HL-60 (cell line): ENCODE measurements at regions not wholly inside any gene's neighbourhood (a gene's known extent, or its start where the extent isn't known, plus 50 kb on each side); places are given as distances from the start of the nearest gene placed in this dataset.

Experiments
- POLR2AphosphoS5 ChIP-seq: IDR thresholded peaks from 2 replicates; pipeline ENCODE4 v1.6.1; 2012; ENCODE audit warnings: low read depth
- SPI1 ChIP-seq: IDR thresholded peaks from 2 replicates; pipeline ENCODE4 v1.6.1; 2012; ENCODE audit warnings: low read depth, mild to moderate bottlenecking, borderline replicate concordance
- TF ChIP-seq, protein P1 (sequence below): IDR thresholded peaks from one replicate; pipeline ENCODE4 v1.5.1; 2011; ENCODE audit warnings: low read length, control low read depth, inconsistent platforms; ENCODE audit not compliant: insufficient read depth
- TF ChIP-seq, protein P2 (sequence below): IDR thresholded peaks from 2 replicates; pipeline ENCODE4 v1.6.1; 2012; ENCODE audit warnings: low read depth; ENCODE audit not compliant: insufficient replicate concordance

DNA sequence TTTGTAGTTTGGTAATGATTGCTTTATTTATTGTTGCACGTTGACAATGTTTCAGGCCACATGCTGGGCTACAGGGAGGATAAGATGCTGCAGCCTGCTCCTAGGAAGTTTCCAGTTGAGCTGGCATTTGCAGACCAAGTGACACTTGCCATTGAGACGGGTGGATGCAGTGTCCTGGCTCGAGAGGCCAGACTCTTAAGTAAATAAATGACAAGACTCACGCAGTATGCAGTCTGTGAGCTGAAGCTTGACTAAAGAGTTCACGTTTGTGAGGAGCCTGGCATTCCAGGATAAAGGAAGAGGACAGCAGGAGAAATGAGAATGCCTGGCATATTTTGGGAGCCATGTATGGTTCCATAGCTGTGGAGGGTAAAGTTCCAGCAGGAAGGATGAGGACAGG, 105.8 kb downstream of the BAMBI start:
- TF ChIP-seq, protein P1, sequence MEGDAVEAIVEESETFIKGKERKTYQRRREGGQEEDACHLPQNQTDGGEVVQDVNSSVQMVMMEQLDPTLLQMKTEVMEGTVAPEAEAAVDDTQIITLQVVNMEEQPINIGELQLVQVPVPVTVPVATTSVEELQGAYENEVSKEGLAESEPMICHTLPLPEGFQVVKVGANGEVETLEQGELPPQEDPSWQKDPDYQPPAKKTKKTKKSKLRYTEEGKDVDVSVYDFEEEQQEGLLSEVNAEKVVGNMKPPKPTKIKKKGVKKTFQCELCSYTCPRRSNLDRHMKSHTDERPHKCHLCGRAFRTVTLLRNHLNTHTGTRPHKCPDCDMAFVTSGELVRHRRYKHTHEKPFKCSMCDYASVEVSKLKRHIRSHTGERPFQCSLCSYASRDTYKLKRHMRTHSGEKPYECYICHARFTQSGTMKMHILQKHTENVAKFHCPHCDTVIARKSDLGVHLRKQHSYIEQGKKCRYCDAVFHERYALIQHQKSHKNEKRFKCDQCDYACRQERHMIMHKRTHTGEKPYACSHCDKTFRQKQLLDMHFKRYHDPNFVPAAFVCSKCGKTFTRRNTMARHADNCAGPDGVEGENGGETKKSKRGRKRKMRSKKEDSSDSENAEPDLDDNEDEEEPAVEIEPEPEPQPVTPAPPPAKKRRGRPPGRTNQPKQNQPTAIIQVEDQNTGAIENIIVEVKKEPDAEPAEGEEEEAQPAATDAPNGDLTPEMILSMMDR: no peak
- no peak for TF ChIP-seq POLR2AphosphoS5
- no peak for TF ChIP-seq SPI1
- TF ChIP-seq, protein P2, sequence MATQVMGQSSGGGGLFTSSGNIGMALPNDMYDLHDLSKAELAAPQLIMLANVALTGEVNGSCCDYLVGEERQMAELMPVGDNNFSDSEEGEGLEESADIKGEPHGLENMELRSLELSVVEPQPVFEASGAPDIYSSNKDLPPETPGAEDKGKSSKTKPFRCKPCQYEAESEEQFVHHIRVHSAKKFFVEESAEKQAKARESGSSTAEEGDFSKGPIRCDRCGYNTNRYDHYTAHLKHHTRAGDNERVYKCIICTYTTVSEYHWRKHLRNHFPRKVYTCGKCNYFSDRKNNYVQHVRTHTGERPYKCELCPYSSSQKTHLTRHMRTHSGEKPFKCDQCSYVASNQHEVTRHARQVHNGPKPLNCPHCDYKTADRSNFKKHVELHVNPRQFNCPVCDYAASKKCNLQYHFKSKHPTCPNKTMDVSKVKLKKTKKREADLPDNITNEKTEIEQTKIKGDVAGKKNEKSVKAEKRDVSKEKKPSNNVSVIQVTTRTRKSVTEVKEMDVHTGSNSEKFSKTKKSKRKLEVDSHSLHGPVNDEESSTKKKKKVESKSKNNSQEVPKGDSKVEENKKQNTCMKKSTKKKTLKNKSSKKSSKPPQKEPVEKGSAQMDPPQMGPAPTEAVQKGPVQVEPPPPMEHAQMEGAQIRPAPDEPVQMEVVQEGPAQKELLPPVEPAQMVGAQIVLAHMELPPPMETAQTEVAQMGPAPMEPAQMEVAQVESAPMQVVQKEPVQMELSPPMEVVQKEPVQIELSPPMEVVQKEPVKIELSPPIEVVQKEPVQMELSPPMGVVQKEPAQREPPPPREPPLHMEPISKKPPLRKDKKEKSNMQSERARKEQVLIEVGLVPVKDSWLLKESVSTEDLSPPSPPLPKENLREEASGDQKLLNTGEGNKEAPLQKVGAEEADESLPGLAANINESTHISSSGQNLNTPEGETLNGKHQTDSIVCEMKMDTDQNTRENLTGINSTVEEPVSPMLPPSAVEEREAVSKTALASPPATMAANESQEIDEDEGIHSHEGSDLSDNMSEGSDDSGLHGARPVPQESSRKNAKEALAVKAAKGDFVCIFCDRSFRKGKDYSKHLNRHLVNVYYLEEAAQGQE: no peak
